ENCODE measurements at regions not wholly inside any gene's neighbourhood (a gene's known extent, or its start where the extent isn't known, plus 50 kb on each side); places are given as distances from the start of the nearest gene placed in this dataset.

DNA sequence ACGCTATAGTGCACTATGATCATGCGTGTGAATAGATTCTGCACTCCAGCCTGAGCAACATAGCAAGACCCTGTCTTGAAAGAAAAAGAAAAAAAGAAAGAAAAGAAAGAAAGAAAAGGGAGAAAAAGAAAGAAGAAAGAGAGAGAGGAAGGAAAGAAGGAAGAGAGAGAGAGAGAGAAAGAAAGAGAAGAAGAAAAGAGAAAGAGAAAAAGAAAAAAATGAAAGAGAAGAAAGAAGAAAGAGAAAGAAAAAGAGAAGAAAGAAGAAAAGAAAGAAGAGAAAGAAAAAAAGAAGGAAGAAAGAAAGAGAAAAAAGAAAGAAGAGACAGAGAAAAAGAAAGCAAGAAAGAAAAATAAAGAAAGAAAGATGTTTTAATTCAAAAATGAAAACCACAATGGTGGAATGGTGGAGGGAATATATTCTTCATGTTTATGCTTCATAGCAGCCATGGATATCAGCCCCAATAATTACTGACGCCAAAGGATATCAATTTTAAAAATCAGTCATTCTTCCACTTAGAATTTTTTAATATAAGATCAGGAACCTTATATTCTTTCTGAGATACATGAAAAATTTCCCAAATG, 168.7 kb upstream of the TBCA start:
- H3K27me3 ChIP-seq (ENCODE audit: control insufficient read depth, insufficient read depth, low read length), result no peaks in the 10 kb centered on the region
- no peak for FAIRE-seq

DNA sequence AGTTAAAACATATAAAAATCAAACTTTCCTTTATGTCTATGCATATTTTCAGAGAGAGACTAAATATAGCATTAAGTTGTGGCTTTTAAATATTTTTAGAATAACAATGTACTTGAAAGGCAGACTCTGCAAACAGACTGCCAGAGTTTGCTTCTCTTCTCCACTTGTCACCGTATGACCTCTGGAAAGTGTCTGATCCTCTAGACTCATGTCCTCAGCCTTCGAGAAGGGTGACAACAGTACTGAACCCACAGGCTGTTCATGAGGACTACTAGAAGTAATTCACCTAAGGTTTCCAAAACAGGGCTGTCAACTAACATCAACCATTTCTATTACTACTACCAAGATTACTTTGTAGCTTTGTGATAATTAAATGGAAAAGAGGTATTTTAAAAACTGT, 167.7 kb upstream of the TBCA start:
- Histone ChIP-seq H3K9ac (ENCODE audit: low read length in 3 of 3) (no peak overlapping the region), H3K9me3 (ENCODE audit: control insufficient read depth in 2 of 3, insufficient read depth in 1 of 3, low read length in 3 of 3) (no peaks in the 10 kb centered on the region), H3K4me1 (ENCODE audit: control insufficient read depth in 2 of 3, insufficient read depth in 2 of 3, low read depth in 1 of 3, low read length in 3 of 3) (no peaks in the 10 kb centered on the region), H3K27me3 (ENCODE audit: control insufficient read depth, insufficient read depth, low read length) (no peaks in the 10 kb centered on the region), H3K27ac (ENCODE audit: low read depth in 2 of 2, low read length in 2 of 2) (no peak overlapping the region), H3K4me3 (ENCODE audit: low read length in 3 of 3) (no peak overlapping the region), H3K36me3 (ENCODE audit: control insufficient read depth in 2 of 3, insufficient read depth in 3 of 3, low read length in 3 of 3) (no peaks in the 10 kb centered on the region)
- FAIRE-seq (no peak), DNase-seq (no peak)
- no peak for TF ChIP-seq CTCF (IDR thresholded peaks at IDR 0.05; ENCODE audit: borderline replicate concordance, extremely low read depth, insufficient read depth)
- intact Hi-C loops (cut with DNase I), result no loop called here

More for the DNA sequence above, 168.7 kb upstream of the TBCA start:
- Histone ChIP-seq H3K9me3 (ENCODE audit: control insufficient read depth in 2 of 3, insufficient read depth in 1 of 3, low read length in 3 of 3) (no peaks in the 10 kb centered on the region), H3K36me3 (ENCODE audit: control insufficient read depth in 2 of 3, insufficient read depth in 3 of 3, low read length in 3 of 3) (no peaks in the 10 kb centered on the region), H3K27ac (ENCODE audit: low read depth in 2 of 2, low read length in 2 of 2) (no peak overlapping the region), H3K4me1 (ENCODE audit: control insufficient read depth in 2 of 3, insufficient read depth in 2 of 3, low read depth in 1 of 3, low read length in 3 of 3) (no peaks in the 10 kb centered on the region), H3K4me3 (ENCODE audit: low read length in 3 of 3) (no peak overlapping the region), H3K9ac (ENCODE audit: low read length in 3 of 3) (no peak overlapping the region)
- intact Hi-C loops (cut with DNase I), result no loop called here
- no peak for DNase-seq
- TF ChIP-seq CTCF (IDR thresholded peaks at IDR 0.05; ENCODE audit: borderline replicate concordance, extremely low read depth, insufficient read depth), result no peak

- TF ChIP-seq CTCF (IDR thresholded peaks at IDR 0.05; ENCODE audit: borderline replicate concordance, extremely low read depth, insufficient read depth), result no peak
- H3K27me3 ChIP-seq (ENCODE audit: control insufficient read depth, insufficient read depth, low read length), result no peaks in the 10 kb centered on the region
- no peaks in the 10 kb centered on the region for H3K9me3 ChIP-seq (ENCODE audit: control insufficient read depth in 2 of 3, insufficient read depth in 1 of 3, low read length in 3 of 3)
These were observed 166.6 kb upstream of the TBCA start for GRCh38 chr5:77942578-77943239.

More at GRCh38 chr5:77942578-77943239, 166.6 kb upstream of the TBCA start:
- H3K36me3 ChIP-seq (ENCODE audit: control insufficient read depth in 2 of 3, insufficient read depth in 3 of 3, low read length in 3 of 3), result no peaks in the 10 kb centered on the region
- H3K4me3 ChIP-seq (ENCODE audit: low read length in 3 of 3), result no peak overlapping the region
- FAIRE-seq (no peak), DNase-seq (no peak)
- H3K4me1 ChIP-seq (ENCODE audit: control insufficient read depth in 2 of 3, insufficient read depth in 2 of 3, low read depth in 1 of 3, low read length in 3 of 3), result no peaks in the 10 kb centered on the region
- intact Hi-C loops (cut with DNase I), result no loop called here
- no peak overlapping the region for H3K27ac ChIP-seq (ENCODE audit: low read depth in 2 of 2, low read length in 2 of 2)
- H3K9ac ChIP-seq (ENCODE audit: low read length in 3 of 3), result no peak overlapping the region

Measured in kidney (tissue), 13 donors.